K562 (cell line): ENCODE measurements at regions not wholly inside any gene's neighbourhood (a gene's known extent, or its start where the extent isn't known, plus 50 kb on each side); places are given as distances from the start of the nearest gene placed in this dataset.

Source experiments
- ATAC-seq: fragments of 200-7000 bp; cut with Tn5 transposase; 3 replicates; pipeline ENCODE4 v1.9.1; 2020; ENCODE audit warnings: moderate library complexity
- BruUV-seq: library from RNA; stranded (reverse); fragments of 400-500 nt; replicated peaks from 2 replicates; lab custom pipeline; 2021; lab: Mats Ljungman, UMichigan
- CTCF ChIA-PET: fragments of 300-600 bp; formaldehyde crosslinking; extraction: SDS; loops from one replicate; lab custom pipeline; 2021; ENCODE audit warnings: low intra/inter-chr PET ratio; lab: Yijun Ruan, JAX
- POLR2A ChIA-PET: fragments of 300-600, 350-650 bp; sonication (Branson Sonifier 250); formaldehyde crosslinking; extraction: SDS; loops from one replicate; lab custom pipeline; 2021; ENCODE audit warnings: antibody characterized with exemption, inconsistent platforms; lab: Yijun Ruan, JAX
- DNase-seq, 4 experiments: peaks; one replicate each; pipeline versions ENCODE4 v3.0.0 to v3.0.0-alpha.2; 2011 to 2018; ENCODE audit warnings: low spot score in 3 of 4, mixed read lengths in 3 of 4; ENCODE audit errors: extremely low read depth in 1 of 4
- FAIRE-seq: peaks from 2 replicates; lab custom pipeline; 2011; peaks lifted over from hg19 to GRCh38; lab: Jason Lieb, UNC
- H2AFZ ChIP-seq: 2 replicates; pipeline ENCODE4 v1.6.0; 2011; ENCODE audit warnings: low read depth, low read length, control low read depth, inconsistent platforms
- H3K27ac ChIP-seq: fragments of 200-600 bp; 3 replicates; pipeline ENCODE4 v1.8.0; 2011; ENCODE audit warnings: low read depth, mild to moderate bottlenecking, control low read depth, inconsistent platforms, low read length, moderate library complexity, mixed read lengths; ENCODE audit errors: extremely low read depth
- H3K27me3 ChIP-seq, 2 experiments: fragments of 300-600 bp in 1 of 2; 2 replicates in 1 of 2; 3 replicates in 1 of 2; pipeline versions ENCODE4 v1.6.0 to v1.8.0; 2011; ENCODE audit warnings: inconsistent platforms in 2 of 2, low read length in 2 of 2, mild to moderate bottlenecking in 1 of 2, mixed read lengths in 1 of 2, moderate library complexity in 1 of 2; ENCODE audit not compliant: control insufficient read depth in 2 of 2, insufficient read depth in 2 of 2
- H3K36me3 ChIP-seq: fragments of 300-600 bp; 3 replicates; pipeline ENCODE4 v1.8.0; 2011; ENCODE audit warnings: mild to moderate bottlenecking, low read length, inconsistent platforms; ENCODE audit not compliant: control insufficient read depth, insufficient read depth
- H3K4me1 ChIP-seq, 2 experiments: fragments of 200-600 bp in 1 of 2; replicated peaks in 1 of 2; 2 replicates in 1 of 2; 3 replicates in 1 of 2; pipeline versions ENCODE4 v1.5.1 to v1.8.0; 2011; ENCODE audit warnings: inconsistent platforms in 2 of 2, low read length in 2 of 2, mild to moderate bottlenecking in 1 of 2, mixed read lengths in 1 of 2, moderate library complexity in 1 of 2; ENCODE audit not compliant: control insufficient read depth in 2 of 2, insufficient read depth in 2 of 2
- H3K4me2 ChIP-seq: 2 replicates; pipeline ENCODE4 v1.6.1; 2011; ENCODE audit warnings: low read length, control low read depth, inconsistent platforms, mixed read lengths; ENCODE audit not compliant: insufficient read depth
- H3K4me3 ChIP-seq: fragments of 200-600 bp; sonication (generic), shearing (Covaris generic); 2 replicates; pipeline ENCODE4 v1.5.1; 2016; ENCODE audit warnings: control low read depth, inconsistent platforms
- H3K79me2 ChIP-seq: fragments of 200-600 bp; 3 replicates; pipeline ENCODE4 v1.8.0; 2011; ENCODE audit warnings: low read length, inconsistent platforms; ENCODE audit not compliant: control insufficient read depth, insufficient read depth
- H3K9ac ChIP-seq, 2 experiments: 2 replicates each; pipeline versions ENCODE4 v1.6.0 to v1.6.1; 2011; ENCODE audit warnings: low read depth in 2 of 2, low read length in 2 of 2, control low read depth in 1 of 2, inconsistent platforms in 1 of 2, mild to moderate bottlenecking in 1 of 2, mixed read lengths in 1 of 2; ENCODE audit not compliant: insufficient read depth in 1 of 2
- H3K9me1 ChIP-seq: one replicate; pipeline ENCODE4 v1.6.0; 2011; ENCODE audit warnings: inconsistent platforms, mild to moderate bottlenecking, low read length, moderate library complexity; ENCODE audit not compliant: control insufficient read depth, insufficient read depth
- H3K9me3 ChIP-seq: replicated peaks from 2 replicates; pipeline ENCODE4 v1.5.1; 2011; ENCODE audit warnings: low read depth, low read length, inconsistent platforms; ENCODE audit not compliant: control insufficient read depth, insufficient read depth
- H4K20me1 ChIP-seq: replicated peaks from 2 replicates; pipeline ENCODE4 v1.6.1; 2011; ENCODE audit warnings: low read length, inconsistent platforms, mixed read lengths; ENCODE audit not compliant: control insufficient read depth, insufficient read depth
- NFXL1 ChIP-seq: fragments of 450-650 bp; formaldehyde crosslinking; IDR thresholded peaks from 2 replicates; pipeline ENCODE4 v1.4.0; 2021; ENCODE audit warnings: mild to moderate bottlenecking
- SMAD1 ChIP-seq: fragments of 150-350 bp; IDR thresholded peaks from 2 replicates; pipeline ENCODE4 v1.6.1; 2014; ENCODE audit warnings: low read length, low read depth; ENCODE audit not compliant: partially characterized antibody
- ZNF586 ChIP-seq: fragments of 450-650 bp; formaldehyde crosslinking; conservative IDR thresholded peaks from 2 replicates; pipeline ENCODE4 v1.4.0; 2020; ENCODE audit warnings: mild to moderate bottlenecking, moderate library complexity
- ZNF75A ChIP-seq: fragments of 450-650 bp; formaldehyde crosslinking; IDR thresholded peaks from 2 replicates; pipeline ENCODE4 v1.4.0; 2020; ENCODE audit warnings: mild to moderate bottlenecking
- WGBS: fragments of 100-300 bp; shearing (Covaris generic); methylation state at CpG from one replicate; pipeline ENCODE4 v1.1.6; 2016; ENCODE audit warnings: low coverage, mixed read lengths; ENCODE audit not compliant: insufficient coverage; ENCODE audit errors: missing lambda C conversion rate; 5-methylcytosine and 5-hydroxymethylcytosine counted together
- in situ Hi-C: fragments of 300-500 bp; cut with MboI; formaldehyde crosslinking; loops from 4 replicates; pipeline ENCODE4 v1.15.0; 2018; ENCODE audit warnings: inconsistent platforms, mixed read lengths
- intact Hi-C: fragments of 100-400 bp; cut with micrococcal nuclease; formaldehyde crosslinking; loops from 2 replicates; pipeline ENCODE4 v1.14.2; 2022
- TF ChIP-seq, protein P1 (sequence below): sonication (generic); formaldehyde crosslinking; IDR thresholded peaks from 2 replicates; pipeline ENCODE4 v1.8.0; 2022; ENCODE audit warnings: mild to moderate bottlenecking, missing genetic modification reagents
- TF ChIP-seq, protein P2 (sequence below): sonication (generic); formaldehyde crosslinking; IDR thresholded peaks from 2 replicates; pipeline ENCODE4 v1.5.0; 2020; ENCODE audit warnings: missing genetic modification reagents
- TF ChIP-seq, protein P3 (sequence below): fragments of 450-650 bp; formaldehyde crosslinking; IDR thresholded peaks from 2 replicates; pipeline ENCODE4 v1.4.0; 2020; ENCODE audit warnings: mild to moderate bottlenecking, moderate library complexity
- TF ChIP-seq, protein P4 (sequence below), 2 experiments: fragments of 450-650 bp; IDR thresholded peaks; 2 replicates each; pipeline ENCODE4 v1.6.1; 2016

DNA sequence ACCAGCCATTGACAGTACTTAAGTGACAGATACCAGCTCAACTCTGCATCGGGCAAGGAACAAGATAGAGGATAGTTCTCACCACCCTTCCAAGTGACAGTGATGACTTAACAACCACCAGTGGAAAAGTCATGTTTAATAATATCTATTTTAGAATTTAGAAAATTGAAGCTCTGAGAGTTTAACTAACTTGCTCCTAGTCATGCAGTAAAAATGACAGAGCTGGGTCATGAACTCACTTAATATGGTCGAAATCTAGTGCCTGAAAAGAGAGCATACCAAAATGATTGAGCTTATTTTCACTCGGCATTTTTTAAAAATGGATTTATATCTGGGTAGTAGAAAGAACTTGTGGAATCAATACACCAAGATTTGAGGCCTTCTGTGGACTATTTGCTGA lies 367.8 kb upstream of the IGFBP3 start:
- 0% methylated on average over 3 of the region's 3 CpGs for WGBS
- Histone ChIP-seq H3K9me3 (no peaks in the 10 kb centered on the region), H3K36me3 (no peaks in the 10 kb centered on the region), H2AFZ (no peak overlapping the region), H3K27me3 (no peaks in the 10 kb centered on the region), H3K79me2 (no peaks in the 10 kb centered on the region), H3K4me3 (no peak overlapping the region), H4K20me1 (no peaks in the 10 kb centered on the region), H3K9me1 (no peaks in the 10 kb centered on the region), H3K9ac (no peak overlapping the region), H3K4me1 (no peaks in the 10 kb centered on the region), H3K27ac (no peak overlapping the region), H3K4me2 (no peak overlapping the region)
- ChIA-PET CTCF (no interaction called here), POLR2A (interaction anchor here (0.7 kb wide), 1 partner anchor 115 kb away, joined by 3 read pairs; no protein-coding TSS in a partner anchor)
- no TSS peak for BruUV-seq
- ATAC-seq (no peak), FAIRE-seq (no peak), DNase-seq (no peak)
- intact Hi-C loops (no loop called here), in situ Hi-C loops (no loop called here)
- TF ChIP-seq, protein P1, sequence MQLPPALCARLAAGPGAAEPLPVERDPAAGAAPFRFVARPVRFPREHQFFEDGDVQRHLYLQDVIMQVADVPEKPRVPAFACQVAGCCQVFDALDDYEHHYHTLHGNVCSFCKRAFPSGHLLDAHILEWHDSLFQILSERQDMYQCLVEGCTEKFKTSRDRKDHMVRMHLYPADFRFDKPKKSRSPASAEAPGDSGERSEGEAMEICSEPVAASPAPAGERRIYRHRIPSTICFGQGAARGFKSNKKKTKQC, result no peak
- TF ChIP-seq ZNF586 (CRISPR knock-in tag), result no peak
- TF ChIP-seq, protein P2, sequence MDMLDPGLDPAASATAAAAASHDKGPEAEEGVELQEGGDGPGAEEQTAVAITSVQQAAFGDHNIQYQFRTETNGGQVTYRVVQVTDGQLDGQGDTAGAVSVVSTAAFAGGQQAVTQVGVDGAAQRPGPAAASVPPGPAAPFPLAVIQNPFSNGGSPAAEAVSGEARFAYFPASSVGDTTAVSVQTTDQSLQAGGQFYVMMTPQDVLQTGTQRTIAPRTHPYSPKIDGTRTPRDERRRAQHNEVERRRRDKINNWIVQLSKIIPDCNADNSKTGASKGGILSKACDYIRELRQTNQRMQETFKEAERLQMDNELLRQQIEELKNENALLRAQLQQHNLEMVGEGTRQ, result no peak
- no peak for TF ChIP-seq SMAD1
- TF ChIP-seq, protein P3, sequence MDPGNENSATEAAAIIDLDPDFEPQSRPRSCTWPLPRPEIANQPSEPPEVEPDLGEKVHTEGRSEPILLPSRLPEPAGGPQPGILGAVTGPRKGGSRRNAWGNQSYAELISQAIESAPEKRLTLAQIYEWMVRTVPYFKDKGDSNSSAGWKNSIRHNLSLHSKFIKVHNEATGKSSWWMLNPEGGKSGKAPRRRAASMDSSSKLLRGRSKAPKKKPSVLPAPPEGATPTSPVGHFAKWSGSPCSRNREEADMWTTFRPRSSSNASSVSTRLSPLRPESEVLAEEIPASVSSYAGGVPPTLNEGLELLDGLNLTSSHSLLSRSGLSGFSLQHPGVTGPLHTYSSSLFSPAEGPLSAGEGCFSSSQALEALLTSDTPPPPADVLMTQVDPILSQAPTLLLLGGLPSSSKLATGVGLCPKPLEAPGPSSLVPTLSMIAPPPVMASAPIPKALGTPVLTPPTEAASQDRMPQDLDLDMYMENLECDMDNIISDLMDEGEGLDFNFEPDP, result no peak
- no peak for TF ChIP-seq ZNF75A (CRISPR knock-in tag)
- TF ChIP-seq, protein P4, sequence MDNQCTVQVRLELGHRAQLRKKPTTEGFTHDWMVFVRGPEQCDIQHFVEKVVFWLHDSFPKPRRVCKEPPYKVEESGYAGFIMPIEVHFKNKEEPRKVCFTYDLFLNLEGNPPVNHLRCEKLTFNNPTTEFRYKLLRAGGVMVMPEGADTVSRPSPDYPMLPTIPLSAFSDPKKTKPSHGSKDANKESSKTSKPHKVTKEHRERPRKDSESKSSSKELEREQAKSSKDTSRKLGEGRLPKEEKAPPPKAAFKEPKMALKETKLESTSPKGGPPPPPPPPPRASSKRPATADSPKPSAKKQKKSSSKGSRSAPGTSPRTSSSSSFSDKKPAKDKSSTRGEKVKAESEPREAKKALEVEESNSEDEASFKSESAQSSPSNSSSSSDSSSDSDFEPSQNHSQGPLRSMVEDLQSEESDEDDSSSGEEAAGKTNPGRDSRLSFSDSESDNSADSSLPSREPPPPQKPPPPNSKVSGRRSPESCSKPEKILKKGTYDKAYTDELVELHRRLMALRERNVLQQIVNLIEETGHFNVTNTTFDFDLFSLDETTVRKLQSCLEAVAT (IDR thresholded peaks at IDR 0.05), result no peak
- TF ChIP-seq NFXL1 (CRISPR knock-in tag), result no peak
